AG08396 (cell line): ENCODE measurements at regions not wholly inside any gene's neighbourhood (a gene's known extent, or its start where the extent isn't known, plus 50 kb on each side); places are given as distances from the start of the nearest gene placed in this dataset.
"Not testable (repeated sequence)": the region's sequence is repeated elsewhere in the genome, so short reads cannot be mapped to it uniquely, and the experiment has no call there.

Source experiments
- DNase-seq: peaks from one replicate; pipeline ENCODE4 v3.0.0; 2012; ENCODE audit warnings: low spot score, mixed read lengths

GRCh38 chr3:170651260-170651845, 65.5 kb upstream of the SLC7A14 start:
- no peak for DNase-seq

- DNase-seq, result not testable (repeated sequence)
These were observed 64.7 kb upstream of the SLC7A14 start for GRCh38 chr3:170650557-170650956.

DNA sequence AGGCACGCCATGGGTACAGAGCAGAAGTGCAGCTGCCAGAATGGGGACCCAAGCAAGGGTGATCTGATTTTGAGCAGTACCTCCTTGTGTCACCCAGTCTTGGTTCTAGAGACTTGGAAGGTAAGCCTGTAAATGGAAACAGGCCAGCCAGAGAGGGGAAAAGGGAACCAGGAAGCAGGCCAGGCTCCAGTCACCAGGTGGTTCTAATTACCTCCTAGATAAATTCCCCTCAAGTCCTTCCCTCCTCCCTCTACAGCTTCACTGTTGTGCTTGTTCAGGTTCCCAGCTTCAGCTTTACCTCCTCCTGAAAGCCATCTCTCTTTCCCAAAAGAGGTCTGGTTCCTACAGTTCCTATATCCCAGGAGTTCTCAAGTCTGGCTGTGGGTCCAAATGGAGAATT, 58.8 kb upstream of the SLC7A14 start:
- DNase-seq, result no peak

DNA sequence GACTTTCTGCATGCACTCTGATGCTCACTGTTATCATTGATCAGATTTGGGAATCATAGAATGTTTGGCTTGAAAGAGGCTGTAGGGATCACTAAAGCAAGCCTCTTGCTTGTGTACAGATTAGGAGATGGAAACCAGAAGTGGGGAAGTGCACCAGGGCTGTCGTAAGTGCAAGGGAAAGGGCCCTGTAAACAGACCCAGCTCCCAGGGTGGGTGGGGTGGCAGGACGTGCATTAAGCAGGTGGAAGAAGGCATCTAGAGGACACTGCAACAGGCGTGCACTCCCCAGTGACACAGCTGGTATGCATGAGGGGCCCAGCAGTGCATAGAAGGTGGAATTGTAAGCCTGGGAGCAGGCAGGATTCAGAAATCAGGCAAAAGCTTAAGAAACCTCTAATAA, 58.0 kb upstream of the SLC7A14 start:
- no peak for DNase-seq

GRCh38 chr3:170642882-170643601, 57.2 kb upstream of the SLC7A14 start:
- DNase-seq, result no peak

DNA sequence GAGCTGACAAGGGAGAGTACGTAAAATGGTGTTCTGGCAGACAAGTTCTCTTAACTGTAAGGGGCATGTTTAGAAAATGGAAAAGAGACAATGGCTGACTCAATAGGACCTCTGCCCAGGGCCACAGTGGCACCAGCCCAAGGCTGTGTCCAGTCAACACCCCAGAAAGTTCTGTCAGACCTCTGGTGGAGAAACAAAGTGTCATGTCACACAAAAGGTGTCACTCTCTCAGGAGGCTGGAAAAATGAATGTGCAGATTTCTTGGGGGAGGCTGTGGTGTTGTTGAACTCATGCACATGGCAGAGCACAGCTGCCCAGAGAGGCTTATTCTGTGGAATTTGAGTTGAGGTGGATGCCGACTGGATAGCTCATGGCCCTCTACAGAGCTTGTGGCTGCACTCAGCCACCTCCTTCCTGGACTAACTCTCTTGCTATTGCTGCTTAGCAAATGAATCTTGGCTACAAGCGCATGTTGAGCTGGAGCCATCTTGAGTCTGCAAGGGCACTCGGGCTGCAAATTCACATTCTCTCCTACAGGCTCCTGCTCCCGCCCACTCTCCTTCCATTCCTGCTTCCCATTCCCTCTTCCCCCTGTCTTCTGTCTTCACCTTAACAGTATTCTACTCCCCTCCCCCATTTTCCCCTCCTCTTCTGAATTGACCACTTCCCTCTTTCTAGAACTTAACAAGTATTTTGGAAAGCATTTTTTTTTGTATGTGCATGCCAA, 55.8 kb upstream of the SLC7A14 start:
- peak; percentile 53 for DNase-seq

GRCh38 chr3:170640737-170641171, 54.9 kb upstream of the SLC7A14 start:
- DNase-seq, result no peak

DNA sequence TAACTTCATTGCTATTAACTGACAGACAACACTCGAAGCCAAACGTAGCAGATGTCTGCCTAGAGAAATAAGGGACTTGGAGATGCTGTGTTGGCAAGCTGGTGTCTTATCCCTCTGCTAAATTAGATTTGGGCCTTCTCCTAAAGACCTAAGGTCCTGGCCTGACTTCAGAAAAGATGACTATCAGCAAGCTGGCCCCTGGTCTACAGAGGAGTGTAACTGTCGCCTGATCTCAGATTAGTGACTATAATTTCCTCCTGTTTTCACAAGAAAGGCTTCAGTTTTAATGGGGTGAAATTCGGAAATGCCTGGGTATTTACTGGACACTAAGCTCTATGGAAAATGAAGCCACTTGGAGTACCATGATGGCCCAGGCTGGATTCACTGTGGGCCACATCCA, 53.1 kb upstream of the SLC7A14 start:
- no peak for DNase-seq

- DNase-seq, result no peak
These were observed 51.4 kb upstream of the SLC7A14 start for GRCh38 chr3:170637306-170637705.

DNA sequence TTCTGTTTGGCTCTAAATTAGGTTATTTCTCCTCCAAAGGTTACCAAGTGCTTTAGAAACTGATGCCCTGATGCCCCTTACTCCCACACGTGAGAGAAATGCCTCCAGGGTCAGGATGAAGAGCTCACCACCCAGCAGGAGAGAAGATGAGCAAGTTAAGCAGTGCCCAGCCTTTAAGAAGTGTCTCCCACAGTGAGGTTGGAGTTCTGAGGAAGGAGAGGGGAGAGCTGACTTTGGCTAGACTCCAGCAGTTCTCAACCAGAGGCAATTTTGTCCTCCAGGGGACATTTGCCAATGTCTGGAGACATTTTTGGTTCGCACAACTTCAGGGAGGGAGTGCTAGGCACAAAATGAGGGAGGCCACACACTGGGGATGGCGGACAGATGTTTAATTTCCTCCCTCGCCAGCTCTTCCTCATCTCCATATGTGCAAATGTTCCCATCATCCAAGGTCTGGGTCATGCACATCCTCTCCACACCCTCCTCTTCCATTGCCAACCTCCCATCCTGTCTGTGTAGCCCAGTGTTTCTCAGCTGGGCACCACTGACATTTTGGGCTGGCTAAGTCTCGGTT, 50.6 kb upstream of the SLC7A14 start:
- no peak for DNase-seq
